ENCODE measurements at regions not wholly inside any gene's neighbourhood (a gene's known extent, or its start where the extent isn't known, plus 50 kb on each side); places are given as distances from the start of the nearest gene placed in this dataset.

GRCh38 chr12:38508246-38508645 lies 191.7 kb downstream of the ALG10B start:
- ChIA-PET CTCF (no interaction called here), POLR2A (ENCODE audit: unreplicated experiment) (no interaction called here)
- peak; percentile 50 to 72 for DNase-seq
- TF ChIP-seq CTCF (conservative IDR thresholded peaks at IDR 0.05) (no peak), EZH2 (IDR thresholded peaks at IDR 0.05; ENCODE audit: low read depth) (no peak)
- Histone ChIP-seq H3K4me1 (replicated peaks; ENCODE audit: insufficient read depth) (peaks cover 12% of the 10 kb centered on the region), H4K20me1 (ENCODE audit: insufficient read depth) (no peaks in the 10 kb centered on the region), H3K79me2 (ENCODE audit: low read depth) (no peaks in the 10 kb centered on the region), H3K9me3 (ENCODE audit: insufficient read depth, low read depth) (no peaks in the 10 kb centered on the region), H3K4me2 (peak overlapping the region; percentile 28; the same call in 1 of the 2 replicates), H3K27me3 (ENCODE audit: insufficient read depth, low read depth) (no peaks in the 10 kb centered on the region), H3K4me3 (no peak overlapping the region), H3K27ac (no peak overlapping the region), H3K36me3 (ENCODE audit: low read depth) (no peaks in the 10 kb centered on the region), H2AFZ (no peak overlapping the region), H3F3A (ENCODE audit: insufficient read depth, low read depth) (no peaks in the 10 kb centered on the region), H3K9me2 (ENCODE audit: insufficient read depth) (no peaks in the 10 kb centered on the region)
- BruUV-seq (replicated peaks) = no TSS peak
- intact Hi-C loops (cut with micrococcal nuclease; ENCODE audit: unreplicated experiment) = loop anchor here (1.0 to 10.0 kb wide), 2 partner anchors 123 to 397 kb away; partner anchors contain the start of gene CPNE8

GRCh38 chr12:38515912-38516311 lies 199.3 kb downstream of the ALG10B start:
- H3K27me3 ChIP-seq (ENCODE audit: insufficient read depth, low read depth) = no peaks in the 10 kb centered on the region
- H3K4me2 ChIP-seq = no peak overlapping the region
- ChIA-PET POLR2A (ENCODE audit: unreplicated experiment) (no interaction called here), CTCF (no interaction called here)
- H3K27ac ChIP-seq = no peak overlapping the region
- 0 out of 2 replicates have a peak, but pooled peaks cover 3% of the 10 kb centered on the region for H3K9me2 ChIP-seq (ENCODE audit: insufficient read depth)
- no peak for DNase-seq
- no peaks in the 10 kb centered on the region for H3F3A ChIP-seq (ENCODE audit: insufficient read depth, low read depth)
- intact Hi-C loops (cut with micrococcal nuclease; ENCODE audit: unreplicated experiment) = no loop called here
- no peak overlapping the region for H3K4me3 ChIP-seq
- no peaks in the 10 kb centered on the region for H4K20me1 ChIP-seq (ENCODE audit: insufficient read depth)
- H3K79me2 ChIP-seq (ENCODE audit: low read depth) = no peaks in the 10 kb centered on the region
- no peaks in the 10 kb centered on the region for H3K9me3 ChIP-seq (ENCODE audit: insufficient read depth, low read depth)
- no peak overlapping the region for H2AFZ ChIP-seq
- no peaks in the 10 kb centered on the region for H3K4me1 ChIP-seq (replicated peaks; ENCODE audit: insufficient read depth)
- BruUV-seq (replicated peaks) = no TSS peak
- TF ChIP-seq CTCF (conservative IDR thresholded peaks at IDR 0.05) = no peak
- TF ChIP-seq EZH2 (IDR thresholded peaks at IDR 0.05; ENCODE audit: low read depth) = no peak
- H3K36me3 ChIP-seq (ENCODE audit: low read depth) = no peaks in the 10 kb centered on the region

- ChIA-PET CTCF (no interaction called here), POLR2A (ENCODE audit: unreplicated experiment) (no interaction called here)
- no peak for DNase-seq
These were observed 199.8 kb downstream of the ALG10B start for GRCh38 chr12:38516418-38516817.

More at GRCh38 chr12:38516418-38516817, 199.8 kb downstream of the ALG10B start:
- Histone ChIP-seq H3K9me2 (ENCODE audit: insufficient read depth) (0 out of 2 replicates have a peak, but pooled peaks cover 3% of the 10 kb centered on the region), H3K27me3 (ENCODE audit: insufficient read depth, low read depth) (no peaks in the 10 kb centered on the region), H3K4me3 (no peak overlapping the region), H3K4me2 (no peak overlapping the region), H3K4me1 (replicated peaks; ENCODE audit: insufficient read depth) (no peaks in the 10 kb centered on the region), H3F3A (ENCODE audit: insufficient read depth, low read depth) (no peaks in the 10 kb centered on the region), H4K20me1 (ENCODE audit: insufficient read depth) (no peaks in the 10 kb centered on the region), H3K36me3 (ENCODE audit: low read depth) (no peaks in the 10 kb centered on the region), H3K79me2 (ENCODE audit: low read depth) (no peaks in the 10 kb centered on the region), H3K27ac (no peak overlapping the region), H2AFZ (no peak overlapping the region), H3K9me3 (ENCODE audit: insufficient read depth, low read depth) (no peaks in the 10 kb centered on the region)
- BruUV-seq (replicated peaks) = no TSS peak
- intact Hi-C loops (cut with micrococcal nuclease; ENCODE audit: unreplicated experiment) = no loop called here
- TF ChIP-seq CTCF (conservative IDR thresholded peaks at IDR 0.05) = no peak
- no peak for TF ChIP-seq EZH2 (IDR thresholded peaks at IDR 0.05; ENCODE audit: low read depth)

All from PC-9 (cell line).